HG02852 (cell line): ENCODE measurements at regions not wholly inside any gene's neighbourhood (a gene's known extent, or its start where the extent isn't known, plus 50 kb on each side); places are given as distances from the start of the nearest gene placed in this dataset.

Source experiments
- ATAC-seq: cut with Tn5 transposase; IDR thresholded peaks from one replicate; pipeline ENCODE4 v1.9.1; 2021; ENCODE audit warnings: mild to moderate bottlenecking, moderate library complexity; ENCODE audit not compliant: unreplicated experiment

- no peak for ATAC-seq
Measured at GRCh38 chr9:3054017-3054586, 210.2 kb upstream of the PUM3 start.

DNA sequence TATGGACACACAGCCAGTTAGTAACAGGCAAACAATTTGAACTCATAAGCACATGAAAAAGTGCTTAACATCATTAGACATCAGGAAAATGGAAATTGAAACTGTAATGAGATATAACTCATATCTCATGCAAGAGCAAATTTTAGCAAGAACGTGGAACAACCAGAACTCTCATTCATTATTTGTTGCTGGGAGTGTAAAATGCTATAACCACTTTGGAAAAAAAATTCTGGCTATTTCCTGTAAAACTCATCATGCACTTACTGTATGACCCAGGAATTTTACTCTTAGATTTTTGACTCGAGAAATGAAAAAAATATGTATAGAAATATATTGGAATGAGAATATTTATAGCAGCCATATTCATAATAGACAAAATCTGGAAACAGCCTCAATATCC, 205.7 kb upstream of the PUM3 start:
- ATAC-seq, result no peak

- no peak for ATAC-seq
Measured at GRCh38 chr9:3047912-3048311, 204.0 kb upstream of the PUM3 start.

GRCh38 chr9:3045153-3045552, 201.3 kb upstream of the PUM3 start:
- ATAC-seq, result no peak

GRCh38 chr9:3043369-3043768, 199.5 kb upstream of the PUM3 start:
- no peak for ATAC-seq

DNA sequence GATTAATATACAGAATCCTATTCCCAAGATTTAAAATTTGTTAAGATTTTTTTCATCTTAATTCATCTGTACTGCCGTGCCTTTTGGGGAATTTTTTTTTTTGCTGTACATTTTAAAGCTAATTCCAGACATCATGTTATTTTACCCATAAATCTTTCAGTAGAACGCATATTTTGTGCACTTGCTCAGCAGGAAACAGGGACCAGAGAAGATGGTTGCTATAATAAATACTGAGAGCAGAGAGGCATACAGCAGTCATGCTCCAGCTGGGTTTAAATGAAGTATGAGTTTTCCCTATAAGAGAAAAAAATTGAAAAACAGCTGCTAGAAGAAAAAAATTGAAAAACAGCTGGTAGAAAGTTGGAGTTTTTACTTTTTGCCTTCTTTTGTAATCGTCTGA, 196.9 kb upstream of the PUM3 start:
- ATAC-seq, result no peak

- no peak for ATAC-seq
Measured at GRCh38 chr9:3036333-3036700, 192.4 kb upstream of the PUM3 start.

DNA sequence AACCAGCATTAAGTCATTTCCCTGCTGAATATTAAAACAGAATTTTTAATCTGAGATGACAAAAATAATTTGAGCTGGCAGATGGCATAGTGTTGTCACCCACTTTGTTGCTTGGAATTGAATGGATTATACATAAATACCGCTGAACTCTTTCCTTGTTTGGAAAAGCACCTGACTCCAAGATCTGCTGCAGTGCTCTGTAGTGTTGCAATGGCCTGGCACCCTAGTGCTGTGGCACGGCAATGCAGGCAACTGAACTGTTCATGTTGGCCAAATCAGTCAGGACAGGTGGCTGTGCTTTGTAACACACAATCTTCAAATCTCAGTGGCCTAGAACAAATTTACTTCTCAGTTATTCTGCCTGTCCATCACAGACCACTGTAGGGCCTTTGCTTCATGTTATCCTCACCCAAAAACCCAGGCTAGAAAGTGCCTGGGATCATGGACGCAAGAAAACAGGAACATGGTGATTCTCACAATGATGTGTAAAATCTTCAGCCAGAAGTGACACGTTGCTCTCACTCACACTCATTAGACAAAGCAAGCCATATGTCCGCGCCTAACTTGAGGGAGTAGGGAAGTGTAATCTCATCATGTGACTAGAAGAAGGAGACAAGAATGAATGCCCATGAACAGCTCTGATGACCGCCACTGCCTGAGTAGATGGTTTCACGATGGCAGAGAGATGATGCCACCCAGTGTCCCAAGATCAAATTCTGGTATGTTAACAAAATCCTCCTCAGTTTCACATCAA, 191.9 kb upstream of the PUM3 start:
- no peak for ATAC-seq

DNA sequence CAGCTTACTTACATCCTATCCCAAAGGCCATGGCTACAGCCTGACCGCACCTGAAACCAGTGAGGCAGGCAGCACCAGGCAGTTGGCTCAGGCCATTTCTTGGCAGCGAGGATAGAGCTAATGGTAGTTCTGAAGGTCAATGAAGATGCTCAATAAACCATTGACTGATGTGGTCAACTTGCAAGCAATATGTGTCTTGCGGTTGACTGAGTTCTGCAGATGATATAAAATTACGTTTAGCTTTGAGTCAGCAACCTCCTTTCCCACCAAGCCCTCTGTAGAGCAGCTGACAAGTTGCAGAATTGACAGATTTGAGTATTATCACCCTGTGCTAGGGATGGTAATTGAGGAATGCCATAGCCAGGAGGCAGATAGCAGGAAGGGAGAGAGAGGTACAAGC, 189.0 kb upstream of the PUM3 start:
- ATAC-seq, result peak; percentile 89

GRCh38 chr9:3028535-3028934, 184.6 kb upstream of the PUM3 start:
- no peak for ATAC-seq

DNA sequence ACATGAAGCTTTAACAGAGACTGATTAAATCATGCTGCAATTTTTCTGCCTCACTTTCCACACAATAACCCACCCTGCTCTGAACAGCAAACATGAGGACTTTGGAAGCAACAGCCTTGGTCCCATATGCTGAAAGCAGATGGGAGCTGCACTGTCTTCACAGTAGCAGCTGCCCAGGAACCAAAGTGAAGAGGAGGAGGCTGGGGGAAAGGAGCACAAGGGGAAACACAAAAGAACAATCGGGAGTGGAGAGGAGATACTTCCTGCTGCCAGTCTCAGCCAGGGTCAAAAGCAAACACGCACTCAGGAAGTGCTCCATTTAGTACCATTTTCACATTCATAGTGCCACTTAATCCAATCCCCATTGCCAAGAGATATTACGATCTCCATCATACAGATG, 183.3 kb upstream of the PUM3 start:
- ATAC-seq, result no peak

DNA sequence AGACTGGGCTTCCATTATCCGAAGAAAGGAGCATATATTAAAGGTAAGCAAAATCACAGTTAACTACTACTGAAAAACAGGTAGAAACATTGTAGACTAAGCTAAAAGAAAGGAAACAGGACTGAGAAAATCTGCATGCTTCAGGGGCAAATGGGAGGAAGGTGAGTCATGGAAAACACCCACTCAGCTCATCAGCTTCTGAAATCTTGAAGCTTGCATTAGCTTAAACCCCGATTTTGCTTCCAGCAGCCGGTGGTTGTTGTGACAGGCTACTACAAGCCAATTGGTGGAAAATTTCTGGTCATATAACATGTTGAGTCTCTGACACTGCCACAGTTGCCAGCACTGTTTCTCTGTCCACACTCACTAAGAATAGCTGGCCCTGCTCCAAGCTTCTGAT, 179.6 kb upstream of the PUM3 start:
- ATAC-seq, result no peak

DNA sequence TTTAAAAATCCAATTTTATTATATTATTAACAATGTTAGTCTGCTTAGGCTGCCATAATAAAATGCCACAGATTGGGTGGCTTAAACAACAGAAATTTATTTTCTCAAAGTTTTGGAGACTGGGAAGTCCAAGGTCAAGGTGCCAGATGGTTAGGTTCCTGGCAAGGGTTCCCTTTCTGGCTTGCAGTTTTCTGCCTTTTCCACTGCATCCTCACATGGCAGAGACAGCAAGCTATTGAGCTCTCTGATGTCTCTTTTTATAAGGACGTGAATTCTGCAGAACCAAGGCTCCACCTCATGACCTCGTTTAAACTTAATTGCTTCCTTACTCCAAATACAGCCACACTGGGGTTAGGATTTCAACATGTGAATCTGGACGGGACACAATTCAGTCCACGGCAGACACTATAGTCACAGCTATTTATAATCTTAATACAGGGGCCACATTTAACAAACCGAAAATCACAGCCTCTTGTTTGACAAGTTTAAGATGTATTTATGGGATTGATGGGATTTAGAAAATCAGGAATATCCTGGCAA, 174.9 kb upstream of the PUM3 start:
- ATAC-seq, result no peak

- ATAC-seq, result no peak
Measured at GRCh38 chr9:3018071-3018470, 174.2 kb upstream of the PUM3 start.

GRCh38 chr9:3014178-3014577, 170.3 kb upstream of the PUM3 start:
- ATAC-seq, result no peak

DNA sequence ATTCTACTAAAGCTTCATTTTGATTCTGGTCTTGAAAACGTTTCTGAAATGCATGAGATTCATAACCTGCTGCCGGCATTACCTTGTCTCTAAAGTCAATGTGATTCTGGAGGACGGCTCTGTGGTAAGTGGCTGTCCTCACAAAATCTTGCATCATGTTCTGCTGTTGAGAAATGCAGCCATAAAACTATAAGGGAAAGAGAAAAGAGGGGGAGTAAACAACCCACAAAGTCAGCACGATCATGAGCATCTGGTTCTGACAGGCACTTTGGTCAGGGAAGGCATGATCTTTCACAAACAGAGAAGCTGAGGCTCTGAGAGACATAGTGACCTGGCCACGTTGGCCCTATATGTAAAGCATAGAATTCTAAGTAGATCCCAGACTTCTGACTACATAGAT, 168.9 kb upstream of the PUM3 start:
- ATAC-seq, result no peak

DNA sequence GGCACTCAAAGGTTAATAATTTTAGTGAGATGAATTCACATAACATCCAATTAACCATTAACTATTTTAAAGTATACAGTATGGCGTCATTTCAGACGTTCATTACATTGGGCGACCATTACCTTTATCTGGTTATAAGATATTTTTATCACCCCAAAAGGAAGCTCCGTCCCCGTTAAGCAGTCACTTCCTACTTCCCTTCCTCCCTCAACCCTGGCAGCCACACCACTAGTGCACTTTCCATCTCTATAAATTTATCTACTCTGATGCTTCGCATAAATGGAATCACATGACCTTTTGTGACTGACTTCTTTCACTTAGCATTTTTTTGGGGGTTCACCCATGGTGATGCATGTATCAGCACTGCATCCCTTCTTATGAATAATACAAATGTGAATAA, 168.3 kb upstream of the PUM3 start:
- ATAC-seq, result no peak

DNA sequence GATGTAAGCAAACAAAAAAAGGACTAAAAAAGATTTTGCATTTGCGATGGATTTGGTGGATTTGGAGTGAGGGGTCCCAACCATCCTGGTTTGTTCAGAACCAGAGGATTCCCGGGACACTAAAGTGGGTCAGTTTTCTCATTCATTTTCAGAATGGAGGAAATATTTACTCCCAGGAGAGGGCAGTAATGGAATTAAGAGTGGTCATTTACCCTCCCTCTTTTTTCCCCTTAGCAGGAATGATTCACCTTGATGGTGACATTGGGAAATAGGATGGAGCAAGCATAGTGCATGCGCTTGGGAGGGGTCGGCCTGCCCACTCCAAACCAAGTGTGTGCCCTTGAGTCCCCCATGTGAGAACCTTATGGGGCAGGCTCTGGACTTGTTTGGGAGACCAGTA, 164.2 kb upstream of the PUM3 start:
- no peak for ATAC-seq

DNA sequence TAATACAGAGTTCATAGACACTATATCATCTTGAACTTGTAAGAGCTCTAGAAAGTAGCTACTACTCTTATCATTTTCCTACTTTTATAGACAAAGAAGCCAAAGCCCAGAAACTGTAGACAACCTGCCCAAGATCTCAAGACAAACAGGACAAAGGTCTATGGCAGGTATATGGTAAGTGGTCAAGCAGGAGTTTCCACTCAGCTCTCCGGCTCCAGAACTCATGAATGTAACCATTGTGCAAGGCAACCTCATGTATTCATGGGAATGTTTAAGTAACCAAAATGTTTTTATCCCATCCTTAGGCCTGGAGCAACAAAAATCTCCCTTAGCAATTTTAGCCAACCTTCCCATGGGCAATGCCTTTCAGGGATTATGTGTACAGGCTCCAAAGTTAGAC, 163.4 kb upstream of the PUM3 start:
- ATAC-seq, result no peak

DNA sequence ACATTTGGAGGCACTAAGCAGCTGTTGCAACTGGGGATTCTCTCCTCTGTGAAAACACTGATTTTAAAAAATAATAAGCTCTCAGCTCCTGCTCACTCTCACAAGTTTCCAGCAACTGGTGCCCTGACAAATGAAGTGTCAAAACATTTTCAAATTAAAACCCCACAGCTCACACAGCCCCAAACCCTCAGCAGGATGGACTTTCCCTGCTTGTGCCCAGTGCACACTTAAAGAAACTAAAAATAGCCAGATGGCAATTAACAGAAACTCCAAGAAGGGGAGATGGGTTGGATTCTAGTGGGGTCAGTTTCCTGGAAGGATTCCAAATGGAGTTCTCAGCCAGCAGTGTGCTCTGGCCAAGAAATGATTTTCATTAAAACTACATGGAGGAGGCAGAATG, 163.0 kb upstream of the PUM3 start:
- no peak for ATAC-seq

- ATAC-seq, result no peak
Measured at GRCh38 chr9:3004572-3004971, 160.7 kb upstream of the PUM3 start.

GRCh38 chr9:3001311-3001710, 157.4 kb upstream of the PUM3 start:
- no peak for ATAC-seq

GRCh38 chr9:2992427-2992826, 148.5 kb upstream of the PUM3 start:
- no peak for ATAC-seq
